Tibial nerve (tissue), 3 donors: ENCODE measurements at regions not wholly inside any gene's neighbourhood (a gene's known extent, or its start where the extent isn't known, plus 50 kb on each side); places are given as distances from the start of the nearest gene placed in this dataset.

Experiments used
- CTCF ChIP-seq, 5 experiments: fragments of 200-600 bp in 3 of 5; fragments of 450-650 bp in 2 of 5; sonication (generic) in 3 of 5; IDR thresholded peaks; one replicate each; pipeline ENCODE4 v1.5.1; 2016 to 2019; ENCODE audit warnings: antibody characterized with exemption in 5 of 5, mild to moderate bottlenecking in 3 of 5, moderate library complexity in 2 of 5
- POLR2A ChIP-seq, 2 donors: fragments of 450-650 bp; IDR thresholded peaks; one replicate each; pipeline ENCODE4 v1.6.1; 2017; ENCODE audit warnings: antibody characterized with exemption in 2 of 2, mild to moderate bottlenecking in 2 of 2, moderate library complexity in 2 of 2

- TF ChIP-seq POLR2A (IDR thresholded peaks at IDR 0.05) (no peak), CTCF (IDR thresholded peaks at IDR 0.05) (no peak)
Observed at GRCh38 chr11:27914080-27914479, 193.9 kb downstream of the KIF18A start.
